A549 (cell line): ENCODE measurements at regions not wholly inside any gene's neighbourhood (a gene's known extent, or its start where the extent isn't known, plus 50 kb on each side); places are given as distances from the start of the nearest gene placed in this dataset.

Source experiments
- ATAC-seq, 2 experiments: fragments of 200-7000 bp in 1 of 2; fragments of >200 bp in 1 of 2; cut with Nextera tagmentation in 1 of 2; cut with Tn5 transposase in 1 of 2; 3 replicates each; pipeline versions ENCODE4 v1.8.0 to v1.9.1; 2018 to 2020; ENCODE audit warnings: mild to moderate bottlenecking in 1 of 2, moderate library complexity in 1 of 2
- CTCF ChIA-PET: fragments of 300-600 bp; sonication (Branson Sonifier 250); formaldehyde crosslinking; extraction: SDS; loops from one replicate; lab custom pipeline; 2021; ENCODE audit warnings: antibody characterized with exemption, inconsistent platforms; lab: Yijun Ruan, JAX
- POLR2A ChIA-PET: fragments of 350-600 bp; formaldehyde crosslinking; extraction: SDS; loops from one replicate; lab custom pipeline; 2021; ENCODE audit warnings: antibody characterized with exemption, inconsistent platforms; lab: Yijun Ruan, JAX
- DNase-seq, 2 experiments: peaks; one replicate each; pipeline versions ENCODE4 v3.0.0 to v3.0.0-alpha.2; 2011 to 2016; ENCODE audit warnings: low read depth in 1 of 2, low spot score in 1 of 2
- FAIRE-seq: peaks from 2 replicates; lab custom pipeline; 2011; peaks lifted over from hg19 to GRCh38; lab: Jason Lieb, UNC
- H3K27ac ChIP-seq, 2 experiments: fragments of >200 bp; sonication (Bioruptor Twin); formaldehyde crosslinking; 3 replicates each; pipeline ENCODE4 v1.5.1; 2016 to 2017
- H3K4me1 ChIP-seq: fragments of >200 bp; sonication (Bioruptor Twin); formaldehyde crosslinking; 3 replicates; pipeline ENCODE4 v1.6.1; 2016
- H3K4me2 ChIP-seq: fragments of >200 bp; sonication (Bioruptor Twin); formaldehyde crosslinking; 3 replicates; pipeline ENCODE4 v1.6.1; 2016
- H3K4me3 ChIP-seq: fragments of >200 bp; sonication (Bioruptor Twin); formaldehyde crosslinking; 3 replicates; pipeline ENCODE4 v1.5.1; 2016
- H3K9me3 ChIP-seq: fragments of >200 bp; sonication (Bioruptor Twin); formaldehyde crosslinking; 3 replicates; pipeline ENCODE4 v1.6.1; 2016
- ATOH8 ChIP-seq: fragments of 250-450 bp; sonication (Bioruptor Pico); IDR thresholded peaks from 2 replicates; pipeline ENCODE4 v1.5.0; 2020; ENCODE audit warnings: low read depth, mild to moderate bottlenecking, moderate library complexity
- CBX2 ChIP-seq: fragments of 200-600 bp; sonication (generic); IDR thresholded peaks from 2 replicates; pipeline ENCODE4 v1.6.1; 2016; ENCODE audit warnings: low read depth, mild to moderate bottlenecking, borderline replicate concordance
- CBX8 ChIP-seq: fragments of 200-600 bp; sonication (generic); IDR thresholded peaks from 2 replicates; pipeline ENCODE4 v1.6.1; 2016
- E2F6 ChIP-seq: IDR thresholded peaks from 2 replicates; pipeline ENCODE4 v1.6.1; 2012; ENCODE audit warnings: low read depth, borderline replicate concordance
- EHMT2 ChIP-seq: fragments of 200-600 bp; sonication (generic); IDR thresholded peaks from 2 replicates; pipeline ENCODE4 v1.6.1; 2016; ENCODE audit warnings: antibody characterized with exemption, low read depth, mild to moderate bottlenecking, moderate library complexity
- EP300 ChIP-seq, 2 experiments: fragments of >200 bp; sonication (Bioruptor Twin); formaldehyde crosslinking; IDR thresholded peaks; 2 replicates in 1 of 2; 3 replicates in 1 of 2; pipeline ENCODE4 v1.6.1; 2016 to 2017
- FOSB ChIP-seq: fragments of 250-450 bp; sonication (Bioruptor Pico); IDR thresholded peaks from 2 replicates; pipeline ENCODE4 v1.5.0; 2020; ENCODE audit warnings: mild to moderate bottlenecking, moderate library complexity
- FOSL2 ChIP-seq, 2 experiments: fragments of 450-650 bp in 1 of 2; fragments of >200 bp in 1 of 2; sonication (Bioruptor Twin) in 1 of 2; formaldehyde crosslinking; IDR thresholded peaks; 2 replicates each; pipeline versions ENCODE4 v1.5.0 to v1.6.1; 2016 to 2020; ENCODE audit warnings: mild to moderate bottlenecking in 1 of 2, moderate library complexity in 1 of 2
- FOXS1 ChIP-seq: fragments of 250-450 bp; sonication (Bioruptor Pico); IDR thresholded peaks from 2 replicates; pipeline ENCODE4 v1.5.0; 2020; ENCODE audit warnings: mild to moderate bottlenecking, moderate library complexity
- GATA3 ChIP-seq: IDR thresholded peaks from 2 replicates; pipeline ENCODE4 v1.6.1; 2012; ENCODE audit warnings: borderline replicate concordance
- HDAC2 ChIP-seq: fragments of 200-600 bp; sonication (generic); IDR thresholded peaks from 2 replicates; pipeline ENCODE4 v1.6.1; 2016
- HES2 ChIP-seq: fragments of >200 bp; sonication (Bioruptor Twin); formaldehyde crosslinking; IDR thresholded peaks from 2 replicates; pipeline ENCODE4 v1.6.1; 2016
- HEYL ChIP-seq: fragments of 250-450 bp; sonication (Bioruptor Pico); IDR thresholded peaks from 2 replicates; pipeline ENCODE4 v1.8.0; 2021; ENCODE audit warnings: mild to moderate bottlenecking, moderate library complexity
- HMGXB4 ChIP-seq: fragments of 250-450 bp; sonication (Bioruptor Pico); IDR thresholded peaks from 2 replicates; pipeline ENCODE4 v1.5.0; 2021; ENCODE audit warnings: mild to moderate bottlenecking, moderate library complexity, borderline replicate concordance
- HOXB13 ChIP-seq: fragments of 250-450 bp; sonication (Bioruptor Pico); IDR thresholded peaks from 2 replicates; pipeline ENCODE4 v1.5.0; 2020; ENCODE audit warnings: low read depth, mild to moderate bottlenecking, moderate library complexity
- JUNB ChIP-seq: fragments of >200 bp; sonication (Bioruptor Twin); formaldehyde crosslinking; IDR thresholded peaks from 2 replicates; pipeline ENCODE4 v1.6.1; 2016
- KDM1A ChIP-seq: fragments of 200-600 bp; sonication (generic); IDR thresholded peaks from 2 replicates; pipeline ENCODE4 v1.6.1; 2016; ENCODE audit warnings: low read depth, mild to moderate bottlenecking
- MAFK ChIP-seq: fragments of 450-650 bp; IDR thresholded peaks from 2 replicates; pipeline ENCODE4 v1.6.1; 2014; ENCODE audit not compliant: partially characterized antibody
- MAZ ChIP-seq: fragments of 150-350 bp; IDR thresholded peaks from 2 replicates; pipeline ENCODE4 v1.6.1; 2014; ENCODE audit warnings: antibody characterized with exemption, low read depth, low read length, borderline replicate concordance
- NFE2L2 ChIP-seq: fragments of 150-350 bp; conservative IDR thresholded peaks from 2 replicates; pipeline ENCODE4 v1.6.1; 2014; ENCODE audit warnings: low read length
- POLR2A ChIP-seq: IDR thresholded peaks from 2 replicates; pipeline ENCODE4 v1.6.1; 2012; ENCODE audit warnings: mild to moderate bottlenecking, low read length
- POLR2AphosphoS2 ChIP-seq: conservative IDR thresholded peaks from 2 replicates; pipeline ENCODE4 v1.6.1; 2012; ENCODE audit warnings: low read length, improper control_type of control experiment, inconsistent platforms
- RCOR1 ChIP-seq: fragments of 150-350 bp; IDR thresholded peaks from 2 replicates; pipeline ENCODE4 v1.6.1; 2014; ENCODE audit warnings: antibody characterized with exemption, low read length, low read depth
- RFX5 ChIP-seq: fragments of 450-650 bp; IDR thresholded peaks from 2 replicates; pipeline ENCODE4 v1.7.1; 2014; ENCODE audit warnings: antibody characterized with exemption, mild to moderate bottlenecking, moderate library complexity
- RNF2 ChIP-seq: fragments of 200-600 bp; sonication (generic); IDR thresholded peaks from 2 replicates; pipeline ENCODE4 v1.6.1; 2016; ENCODE audit warnings: low read depth, mild to moderate bottlenecking, antibody characterized with exemption, moderate library complexity, borderline replicate concordance
- TP53 ChIP-seq: fragments of 250-450 bp; sonication (Bioruptor Pico); IDR thresholded peaks from 2 replicates; pipeline ENCODE4 v1.5.0; 2021; ENCODE audit warnings: mild to moderate bottlenecking, moderate library complexity
- USF2 ChIP-seq: fragments of 450-650 bp; IDR thresholded peaks from 2 replicates; pipeline ENCODE4 v1.6.1; 2014; ENCODE audit warnings: antibody characterized with exemption
- ZC3H11A ChIP-seq: fragments of 450-650 bp; IDR thresholded peaks from 2 replicates; pipeline ENCODE4 v1.6.1; 2014; ENCODE audit warnings: antibody characterized with exemption, mild to moderate bottlenecking
- ZFP36 ChIP-seq: fragments of 450-650 bp; IDR thresholded peaks from 2 replicates; pipeline ENCODE4 v1.6.1; 2014; ENCODE audit warnings: borderline replicate concordance; ENCODE audit not compliant: partially characterized antibody
- WGBS: methylation state at CpG from one replicate; pipeline ENCODE4 v1.1.6; 2017; ENCODE audit errors: missing lambda C conversion rate; 5-methylcytosine and 5-hydroxymethylcytosine counted together
- TF ChIP-seq, protein P1 (sequence below): IDR thresholded peaks from 2 replicates; pipeline ENCODE4 v1.6.1; 2012

GRCh38 chr1:208335371-208336136, 91.4 kb upstream of the PLXNA2 start:
- ATAC-seq: no peak
- Histone ChIP-seq H3K4me2 (no peak overlapping the region), H3K9me3 (no peaks in the 10 kb centered on the region), H3K4me1 (no peaks in the 10 kb centered on the region), H3K27ac (no peak overlapping the region), H3K4me3 (no peak overlapping the region)
- TF ChIP-seq POLR2AphosphoS2 (no peak), TP53 (CRISPR knock-in tag) (no peak), CBX2 (no peak), NFE2L2 (no peak), ATOH8 (CRISPR knock-in tag) (no peak), CBX8 (no peak), EHMT2 (no peak), RCOR1 (no peak), EP300 (IDR thresholded peaks at IDR 0.05) (no peak), ZC3H11A (no peak), HES2 (no peak), USF2 (no peak), RNF2 (no peak), HOXB13 (CRISPR knock-in tag) (no peak), HDAC2 (no peak), HEYL (CRISPR knock-in tag) (no peak), MAFK (no peak), E2F6 (no peak), GATA3 (no peak), FOXS1 (CRISPR knock-in tag) (no peak)
- FAIRE-seq: no peak
- CTCF ChIA-PET: interaction anchor here (0.6 to 1.0 kb wide), 3 partner anchors 15 to 778 kb away, joined by 3 read pairs; no protein-coding TSS in a partner anchor
- POLR2A ChIA-PET: no interaction called here
- no peak for DNase-seq
- WGBS: 65% methylated on average over 9 of the region's 9 CpGs

DNA sequence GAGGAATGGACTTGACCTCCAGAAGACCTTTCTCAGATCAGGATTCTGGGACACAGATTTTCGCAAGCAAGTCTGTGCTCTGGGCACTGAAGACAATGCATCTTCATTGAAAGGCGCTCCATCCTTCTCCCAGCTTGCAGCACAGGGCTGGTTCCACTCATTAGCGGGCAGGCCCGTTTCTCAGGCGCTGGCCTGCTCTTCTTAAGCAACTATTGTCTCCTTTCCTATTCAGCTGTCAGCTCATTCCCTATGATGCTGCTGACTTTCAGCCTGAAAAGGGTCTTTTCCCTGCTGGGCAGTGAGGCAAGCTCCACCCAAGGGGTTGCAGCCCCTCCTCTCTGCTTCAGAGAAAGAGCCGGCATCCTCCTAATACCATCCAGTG, 91.9 kb upstream of the PLXNA2 start:
- ATAC-seq: no peak
- ChIA-PET POLR2A (no interaction called here), CTCF (interaction anchor here (0.6 to 1.0 kb wide), 3 partner anchors 11 to 778 kb away, joined by 3 to 4 read pairs (median 3); no protein-coding TSS in a partner anchor)
- 38% methylated on average over 6 of the region's 6 CpGs for WGBS
- Histone ChIP-seq H3K4me3 (no peak overlapping the region), H3K4me1 (no peaks in the 10 kb centered on the region), H3K27ac (no peak overlapping the region), H3K4me2 (no peak overlapping the region), H3K9me3 (no peaks in the 10 kb centered on the region)
- TF ChIP-seq FOSL2 (IDR thresholded peaks at IDR 0.05) (no peak), FOSL2 (CRISPR knock-in tag; IDR thresholded peaks at IDR 0.05) (no peak), NFE2L2 (no peak), CBX8 (no peak), POLR2A (no peak), TP53 (CRISPR knock-in tag) (no peak), ZFP36 (no peak), ZC3H11A (no peak), GATA3 (no peak), MAZ (no peak), KDM1A (no peak), FOSB (no peak), HDAC2 (no peak), RFX5 (no peak), JUNB (no peak), HMGXB4 (CRISPR knock-in tag) (no peak)
- TF ChIP-seq, protein P1, sequence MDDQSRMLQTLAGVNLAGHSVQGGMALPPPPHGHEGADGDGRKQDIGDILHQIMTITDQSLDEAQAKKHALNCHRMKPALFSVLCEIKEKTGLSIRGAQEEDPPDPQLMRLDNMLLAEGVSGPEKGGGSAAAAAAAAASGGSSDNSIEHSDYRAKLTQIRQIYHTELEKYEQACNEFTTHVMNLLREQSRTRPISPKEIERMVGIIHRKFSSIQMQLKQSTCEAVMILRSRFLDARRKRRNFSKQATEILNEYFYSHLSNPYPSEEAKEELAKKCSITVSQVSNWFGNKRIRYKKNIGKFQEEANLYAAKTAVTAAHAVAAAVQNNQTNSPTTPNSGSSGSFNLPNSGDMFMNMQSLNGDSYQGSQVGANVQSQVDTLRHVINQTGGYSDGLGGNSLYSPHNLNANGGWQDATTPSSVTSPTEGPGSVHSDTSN: no peak
- DNase-seq: no peak
- no peak for FAIRE-seq
